ENCODE measurements at regions not wholly inside any gene's neighbourhood (a gene's known extent, or its start where the extent isn't known, plus 50 kb on each side); places are given as distances from the start of the nearest gene placed in this dataset.
"Not testable (repeated sequence)": the region's sequence is repeated elsewhere in the genome, so short reads cannot be mapped to it uniquely, and the experiment has no call there.

- DNase-seq: no peak
Measured at GRCh38 chr10:107544706-107545520, 380.4 kb upstream of the SORCS1 start.

GRCh38 chr10:107542607-107543006 lies 378.1 kb upstream of the SORCS1 start:
- no peak for DNase-seq

- no peak for DNase-seq
Measured at GRCh38 chr10:107542016-107542415, 377.5 kb upstream of the SORCS1 start.

GRCh38 chr10:107540981-107541380 lies 376.5 kb upstream of the SORCS1 start:
- no peak for DNase-seq

- no peak for DNase-seq
Measured at GRCh38 chr10:107529350-107529749, 364.8 kb upstream of the SORCS1 start.

GRCh38 chr10:107520348-107520747 lies 355.8 kb upstream of the SORCS1 start:
- DNase-seq: no peak

GRCh38 chr10:107517811-107518210 lies 353.3 kb upstream of the SORCS1 start:
- no peak for DNase-seq

GRCh38 chr10:107516349-107516748 lies 351.8 kb upstream of the SORCS1 start:
- DNase-seq: no peak

- not testable (repeated sequence) for DNase-seq
Measured at GRCh38 chr10:107504011-107504410, 339.5 kb upstream of the SORCS1 start.

GRCh38 chr10:107502229-107502985 lies 337.9 kb upstream of the SORCS1 start:
- DNase-seq: no peak

- DNase-seq: no peak
Measured at GRCh38 chr10:107498983-107499382, 334.5 kb upstream of the SORCS1 start.

GRCh38 chr10:107497024-107497423 lies 332.5 kb upstream of the SORCS1 start:
- no peak for DNase-seq

GRCh38 chr10:107496594-107496993 lies 332.1 kb upstream of the SORCS1 start:
- no peak for DNase-seq

- DNase-seq: no peak
Measured at GRCh38 chr10:107492389-107492788, 327.9 kb upstream of the SORCS1 start.

GRCh38 chr10:107490389-107490788 lies 325.9 kb upstream of the SORCS1 start:
- DNase-seq: no peak

- DNase-seq: no peak
Measured at GRCh38 chr10:107487284-107487683, 322.8 kb upstream of the SORCS1 start.

GRCh38 chr10:107485019-107485418 lies 320.5 kb upstream of the SORCS1 start:
- no peak for DNase-seq

GRCh38 chr10:107481881-107482280 lies 317.4 kb upstream of the SORCS1 start:
- no peak for DNase-seq

GRCh38 chr10:107481224-107481623 lies 316.7 kb upstream of the SORCS1 start:
- no peak for DNase-seq

GRCh38 chr10:107480781-107481180 lies 316.3 kb upstream of the SORCS1 start:
- DNase-seq: no peak

GRCh38 chr10:107477266-107477665 lies 312.8 kb upstream of the SORCS1 start:
- no peak for DNase-seq

GRCh38 chr10:107476408-107476807 lies 311.9 kb upstream of the SORCS1 start:
- no peak for DNase-seq

GRCh38 chr10:107474650-107475049 lies 310.1 kb upstream of the SORCS1 start:
- no peak for DNase-seq

GRCh38 chr10:107473225-107473624 lies 308.7 kb upstream of the SORCS1 start:
- DNase-seq: no peak

Data from hematopoietic multipotent progenitor cell treated with erythropoietin and hydrocortisone succinate and interleukin-3 and kit ligand, for 6 days (in vitro differentiated cells).